B cell (primary cell): ENCODE measurements at regions not wholly inside any gene's neighbourhood (a gene's known extent, or its start where the extent isn't known, plus 50 kb on each side); places are given as distances from the start of the nearest gene placed in this dataset.

Experiments
- ATAC-seq: fragments of 200-7000 bp; cut with Tn5 transposase; one replicate; pipeline ENCODE4 v1.10.0; 2021; ENCODE audit warnings: low read depth, mild to moderate bottlenecking, moderate number of reproducible peaks, moderate library complexity
- CTCF ChIA-PET: fragments of 350-600 bp; sonication (Branson Sonifier 250); formaldehyde crosslinking; loops from one replicate; lab custom pipeline; 2021; ENCODE audit warnings: antibody characterized with exemption, inconsistent platforms; lab: Charles Lee
- POLR2A ChIA-PET: fragments of 350-600 bp; sonication (Branson Sonifier 250); formaldehyde crosslinking; loops from one replicate; lab custom pipeline; 2021; ENCODE audit warnings: antibody characterized with exemption; lab: Charles Lee
- DNase-seq: peaks from one replicate; pipeline ENCODE4 v3.0.0; 2013
- H2AFZ ChIP-seq: 2 replicates; pipeline ENCODE4 v1.6.1; 2012; ENCODE audit warnings: mild to moderate bottlenecking, low read depth, low read length; ENCODE audit not compliant: insufficient read depth, poor library complexity, severe bottlenecking
- H3K27ac ChIP-seq, 2 donors: 1 replicate in 1 of 2; 2 replicates in 1 of 2; pipeline ENCODE4 v1.5.1; 2012 to 2013; ENCODE audit warnings: low read length in 2 of 2, mild to moderate bottlenecking in 2 of 2, moderate library complexity in 1 of 2
- H3K27me3 ChIP-seq, 4 experiments: fragments of 200-600 bp in 1 of 4; sonication (generic) in 1 of 4; replicated peaks in 1 of 4; 1 replicate in 2 of 4; 2 replicates in 2 of 4; pipeline versions ENCODE4 v1.6.1 to v1.7.0; 2013 to 2016; ENCODE audit warnings: low read length in 3 of 4, mild to moderate bottlenecking in 2 of 4, mixed read lengths in 1 of 4, moderate library complexity in 1 of 4; ENCODE audit not compliant: insufficient read depth in 4 of 4, control insufficient read depth in 3 of 4; ENCODE audit errors: control extremely low read depth in 1 of 4
- H3K36me3 ChIP-seq, 2 experiments: replicated peaks in 1 of 2; 1 replicate in 1 of 2; 2 replicates in 1 of 2; pipeline versions ENCODE4 v1.6.1 to v1.7.1; 2013; ENCODE audit warnings: low read length in 1 of 2; ENCODE audit not compliant: insufficient read depth in 2 of 2, control insufficient read depth in 1 of 2; ENCODE audit errors: control extremely low read depth in 1 of 2, extremely low read depth in 1 of 2
- H3K4me1 ChIP-seq, 2 donors: fragments of 200-600 bp in 1 of 2; sonication (generic) in 1 of 2; 1 replicate in 1 of 2; 2 replicates in 1 of 2; pipeline versions ENCODE4 v1.5.1 to v1.6.1; 2013 to 2017; ENCODE audit warnings: low read length in 2 of 2; ENCODE audit not compliant: control insufficient read depth in 2 of 2, insufficient read depth in 2 of 2
- H3K4me2 ChIP-seq: replicated peaks from 2 replicates; pipeline ENCODE3; 2012; ENCODE audit warnings: mild to moderate bottlenecking, low read depth, low read length; ENCODE audit not compliant: poor library complexity, severe bottlenecking
- H3K4me3 ChIP-seq, 5 experiments: fragments of 200-600 bp in 1 of 5; sonication (generic) in 1 of 5; 1 replicate in 3 of 5; 2 replicates in 2 of 5; pipeline versions ENCODE4 v1.5.1 to v1.7.0; 2011 to 2016; ENCODE audit warnings: low read length in 4 of 5, mild to moderate bottlenecking in 4 of 5, low read depth in 2 of 5, control low read depth in 1 of 5, moderate library complexity in 1 of 5; ENCODE audit not compliant: insufficient read depth in 1 of 5; ENCODE audit errors: control extremely low read depth in 1 of 5, extremely low read depth in 1 of 5
- H3K79me2 ChIP-seq: fragments of 200-600 bp; sonication (generic); one replicate; pipeline ENCODE4 v1.6.0; 2016; ENCODE audit warnings: low read length; ENCODE audit not compliant: control insufficient read depth, insufficient read depth
- H3K9ac ChIP-seq: fragments of 200-600 bp; sonication (generic); 2 replicates; pipeline ENCODE4 v1.6.1; 2017; ENCODE audit warnings: mild to moderate bottlenecking, low read length, moderate library complexity
- H3K9me3 ChIP-seq, 3 donors: one replicate each; pipeline versions ENCODE4 v1.6.1 to v1.7.1; 2013; ENCODE audit warnings: low read length in 2 of 3; ENCODE audit not compliant: control insufficient read depth in 2 of 3, insufficient read depth in 1 of 3; ENCODE audit errors: control extremely low read depth in 1 of 3
- H4K20me1 ChIP-seq: 2 replicates; pipeline ENCODE4 v1.6.0; 2012; ENCODE audit warnings: mild to moderate bottlenecking, low read length; ENCODE audit not compliant: insufficient read depth, control insufficient read depth, poor library complexity, severe bottlenecking
- H3K27ac Mint-ChIP-seq: one replicate; pipeline ENCODE4 v1.8.0; 2021; ENCODE audit warnings: mixed read lengths
- H3K27me3 Mint-ChIP-seq: one replicate; pipeline ENCODE4 v1.8.0; 2021; ENCODE audit warnings: mixed read lengths
- H3K4me1 Mint-ChIP-seq: one replicate; pipeline ENCODE4 v1.8.0; 2021; ENCODE audit warnings: mixed read lengths
- H3K4me3 Mint-ChIP-seq: one replicate; pipeline ENCODE4 v1.8.0; 2021; ENCODE audit warnings: mixed read lengths
- H3K9me3 Mint-ChIP-seq: one replicate; pipeline ENCODE4 v1.8.0; 2022; ENCODE audit warnings: mixed read lengths; ENCODE audit not compliant: insufficient read depth
- CTCF ChIP-seq: fragments of 200-600 bp; IDR thresholded peaks from one replicate; pipeline ENCODE4 v1.8.0; 2022; ENCODE audit warnings: antibody characterized with exemption, mild to moderate bottlenecking
- EZH2 ChIP-seq: IDR thresholded peaks from 2 replicates; pipeline ENCODE4 v1.6.1; 2012; ENCODE audit warnings: borderline replicate concordance, low read depth, mild to moderate bottlenecking, moderate library complexity, low read length; ENCODE audit not compliant: insufficient read depth, poor library complexity, severe bottlenecking
- WGBS: methylation state at CpG from one replicate; pipeline ENCODE4 v1.1.5; 2013; ENCODE audit warnings: missing lambda C conversion rate; ENCODE audit not compliant: insufficient coverage; 5-methylcytosine and 5-hydroxymethylcytosine counted together
- intact Hi-C: fragments of 100-400 bp; cut with micrococcal nuclease; formaldehyde crosslinking; loops from one replicate; pipeline ENCODE4 v1.10.0; 2022

GRCh38 chr1:81540216-81540615, 260.5 kb upstream of the ADGRL2 start:
- Mint-ChIP-seq H3K4me1 (no peaks in the 10 kb centered on the region), H3K9me3 (peaks cover 2% of the 10 kb centered on the region), H3K27me3 (no peaks in the 10 kb centered on the region), H3K4me3 (no peak overlapping the region), H3K27ac (no peak overlapping the region)
- Histone ChIP-seq H3K4me2 (no peak overlapping the region), H3K27me3 (no peaks in the 10 kb centered on the region), H2AFZ (no peak overlapping the region), H3K4me3 (no peak overlapping the region), H3K9me3 (no peaks in the 10 kb centered on the region), H3K79me2 (no peaks in the 10 kb centered on the region), H3K27ac (no peak overlapping the region), H3K4me1 (no peaks in the 10 kb centered on the region), H3K9ac (no peak overlapping the region), H4K20me1 (no peaks in the 10 kb centered on the region), H3K36me3 (no peaks in the 10 kb centered on the region)
- intact Hi-C loops = no loop called here
- TF ChIP-seq CTCF (no peak), EZH2 (no peak)
- ChIA-PET POLR2A (no interaction called here), CTCF (no interaction called here)
- DNase-seq (no peak), ATAC-seq (no peak)

GRCh38 chr1:81529014-81529413, 271.7 kb upstream of the ADGRL2 start:
- ATAC-seq = no peak
- TF ChIP-seq CTCF (no peak), EZH2 (no peak)
- intact Hi-C loops = no loop called here

More at GRCh38 chr1:81529014-81529413, 271.7 kb upstream of the ADGRL2 start:
- H3K4me1 Mint-ChIP-seq = no peaks in the 10 kb centered on the region
- WGBS = 82% methylated on average over 3 of the region's 3 CpGs
- H3K9ac ChIP-seq = no peak overlapping the region
- no peaks in the 10 kb centered on the region for H3K27me3 Mint-ChIP-seq
- no peak overlapping the region for H3K27ac Mint-ChIP-seq
- H3K36me3 ChIP-seq = no peaks in the 10 kb centered on the region
- H3K79me2 ChIP-seq = no peaks in the 10 kb centered on the region
- no peak overlapping the region for H3K27ac ChIP-seq
- DNase-seq = no peak
- H4K20me1 ChIP-seq = no peaks in the 10 kb centered on the region
- no peaks in the 10 kb centered on the region for H3K27me3 ChIP-seq
- no peaks in the 10 kb centered on the region for H3K4me1 ChIP-seq
- CTCF ChIA-PET = no interaction called here
- no peak overlapping the region for H3K4me2 ChIP-seq
- H3K9me3 ChIP-seq = no peaks in the 10 kb centered on the region
- H3K4me3 Mint-ChIP-seq = no peak overlapping the region
- POLR2A ChIA-PET = no interaction called here
- H2AFZ ChIP-seq = no peak overlapping the region
- H3K9me3 Mint-ChIP-seq = no peaks in the 10 kb centered on the region
- no peak overlapping the region for H3K4me3 ChIP-seq
